ENCODE measurements at regions not wholly inside any gene's neighbourhood (a gene's known extent, or its start where the extent isn't known, plus 50 kb on each side); places are given as distances from the start of the nearest gene placed in this dataset.
A peak's percentile ranks its signal among the peaks of the same experiment; 100 is the strongest.

- DNase-seq (ENCODE audit: low spot score), result no peak
- intact Hi-C loops (cut with DNase I), result no loop called here
Measured at GRCh38 chr3:103083848-103084631, 649.2 kb downstream of the ZPLD1 start.

- intact Hi-C loops (cut with DNase I), result no loop called here
- DNase-seq (ENCODE audit: low spot score), result no peak
Measured at GRCh38 chr3:103085465-103085864, 650.6 kb downstream of the ZPLD1 start.

- intact Hi-C loops (cut with DNase I), result no loop called here
- DNase-seq (ENCODE audit: low spot score), result no peak
Measured at GRCh38 chr3:103089758-103090157, 654.9 kb downstream of the ZPLD1 start.

GRCh38 chr3:103105206-103105605 is 670.4 kb downstream of the ZPLD1 start:
- DNase-seq (ENCODE audit: low spot score), result no peak
- intact Hi-C loops (cut with DNase I), result no loop called here

- intact Hi-C loops (cut with DNase I), result no loop called here
Measured at GRCh38 chr3:103112273-103112672, 677.5 kb downstream of the ZPLD1 start.

GRCh38 chr3:103126115-103126514 is 691.3 kb downstream of the ZPLD1 start:
- intact Hi-C loops (cut with DNase I), result no loop called here
- no peak for DNase-seq (ENCODE audit: low spot score)

More at GRCh38 chr3:103112273-103112672, 677.5 kb downstream of the ZPLD1 start:
- no peak for DNase-seq (ENCODE audit: low spot score)

- no peak for DNase-seq (ENCODE audit: low spot score)
- intact Hi-C loops (cut with DNase I), result no loop called here
Measured at GRCh38 chr3:103127098-103127630, 692.3 kb downstream of the ZPLD1 start.

GRCh38 chr3:103127737-103128136 is 692.9 kb downstream of the ZPLD1 start:
- DNase-seq (ENCODE audit: low spot score), result no peak

GRCh38 chr3:103134023-103134724 is 699.4 kb downstream of the ZPLD1 start:
- intact Hi-C loops (cut with DNase I), result no loop called here
- no peak for DNase-seq (ENCODE audit: low spot score)

More at GRCh38 chr3:103127737-103128136, 692.9 kb downstream of the ZPLD1 start:
- intact Hi-C loops (cut with DNase I), result no loop called here

- intact Hi-C loops (cut with DNase I), result no loop called here
- DNase-seq (ENCODE audit: low spot score), result no peak
Measured at GRCh38 chr3:103136621-103137020, 701.8 kb downstream of the ZPLD1 start.

GRCh38 chr3:103137830-103138229 is 703.0 kb downstream of the ZPLD1 start:
- DNase-seq (ENCODE audit: low spot score), result no peak
- intact Hi-C loops (cut with DNase I), result no loop called here

- DNase-seq (ENCODE audit: low spot score), result no peak
- intact Hi-C loops (cut with DNase I), result no loop called here
Measured at GRCh38 chr3:103158183-103158582, 723.4 kb downstream of the ZPLD1 start.

GRCh38 chr3:103166890-103167289 is 732.1 kb downstream of the ZPLD1 start:
- peak; percentile 74 for DNase-seq (ENCODE audit: low spot score)
- intact Hi-C loops (cut with DNase I), result no loop called here

- no peak for DNase-seq (ENCODE audit: low spot score)
- intact Hi-C loops (cut with DNase I), result no loop called here
Measured at GRCh38 chr3:103167850-103168249, 733.0 kb downstream of the ZPLD1 start.

- intact Hi-C loops (cut with DNase I), result no loop called here
- no peak for DNase-seq (ENCODE audit: low spot score)
Measured at GRCh38 chr3:103169289-103169688, 734.5 kb downstream of the ZPLD1 start.

GRCh38 chr3:103170651-103171050 is 735.8 kb downstream of the ZPLD1 start:
- DNase-seq (ENCODE audit: low spot score), result no peak
- intact Hi-C loops (cut with DNase I), result no loop called here

- no peak for DNase-seq (ENCODE audit: low spot score)
- intact Hi-C loops (cut with DNase I), result no loop called here
Measured at GRCh38 chr3:103173940-103174339, 739.1 kb downstream of the ZPLD1 start.

- intact Hi-C loops (cut with DNase I), result loop anchor here (10.0 kb wide), 1 partner anchor 876 kb away; no protein-coding TSS in a partner anchor
- no peak for DNase-seq (ENCODE audit: low spot score)
Measured at GRCh38 chr3:103181160-103181559, 746.3 kb downstream of the ZPLD1 start.

- intact Hi-C loops (cut with DNase I), result loop anchor here (10.0 kb wide), 1 partner anchor 880 kb away; no protein-coding TSS in a partner anchor
- DNase-seq (ENCODE audit: low spot score), result no peak
Measured at GRCh38 chr3:103184772-103185171, 750.0 kb downstream of the ZPLD1 start.

- no peak for DNase-seq (ENCODE audit: low spot score)
- intact Hi-C loops (cut with DNase I), result loop anchor here (10.0 kb wide), 1 partner anchor 885 kb away; no protein-coding TSS in a partner anchor
Measured at GRCh38 chr3:103189941-103190340, 755.1 kb downstream of the ZPLD1 start.

GRCh38 chr3:103195216-103195615 is 760.4 kb downstream of the ZPLD1 start:
- DNase-seq (ENCODE audit: low spot score), result no peak
- intact Hi-C loops (cut with DNase I), result no loop called here
